ENCODE measurements at regions not wholly inside any gene's neighbourhood (a gene's known extent, or its start where the extent isn't known, plus 50 kb on each side); places are given as distances from the start of the nearest gene placed in this dataset.

DNA sequence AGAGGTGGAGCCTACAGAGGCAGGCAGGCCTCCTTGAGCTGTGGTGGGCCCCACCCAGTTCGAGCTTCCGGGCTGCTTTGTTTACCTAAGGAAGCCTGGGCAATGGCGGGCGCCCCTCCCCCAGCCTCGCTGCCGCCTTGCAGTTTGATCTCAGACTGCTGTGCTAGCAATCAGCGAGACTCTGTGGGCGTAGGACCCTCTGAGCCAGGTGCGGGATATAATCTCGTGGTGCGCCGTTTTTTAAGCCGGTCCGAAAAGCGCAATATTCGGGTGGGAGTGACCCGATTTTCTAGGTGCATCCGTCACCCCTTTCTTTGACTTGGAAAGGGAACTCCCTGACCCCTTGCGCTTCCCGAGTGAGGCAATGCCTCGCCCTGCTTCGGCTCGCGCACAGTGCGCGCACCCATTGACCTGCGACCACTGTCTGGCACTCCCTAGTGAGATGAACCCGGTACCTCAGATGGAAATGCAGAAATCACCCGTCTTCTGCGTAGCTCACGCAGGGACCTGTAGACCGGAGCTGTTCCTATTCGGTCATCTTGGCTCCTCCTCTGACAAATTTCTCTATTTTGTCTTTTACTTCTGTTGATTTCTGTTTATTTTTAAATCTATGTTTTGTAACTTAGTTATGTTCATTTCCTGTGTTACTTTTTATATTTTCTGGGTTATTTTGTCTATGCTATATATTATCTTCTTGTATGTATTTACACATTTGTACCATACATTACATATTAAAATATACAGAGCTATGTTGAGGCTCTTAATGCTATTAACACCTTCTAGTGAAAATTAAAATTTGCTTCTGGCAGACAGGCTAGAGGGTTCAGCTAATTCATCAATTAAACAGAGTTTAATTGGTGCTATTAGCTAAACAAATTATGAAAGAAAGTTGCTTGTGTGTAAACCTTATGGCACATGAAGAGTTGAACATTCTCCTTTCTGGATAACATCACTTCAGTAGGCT is 97.3 kb upstream of the CNTNAP2 start (continued):
- TF ChIP-seq RBBP5 (IDR thresholded peaks at IDR 0.05; ENCODE audit: borderline replicate concordance, insufficient read depth, low read length, poor library complexity, severe bottlenecking): peak; percentile 59
- TF ChIP-seq DPF2 (IDR thresholded peaks at IDR 0.05): 0 out of 2 replicates have a peak, but pooled peaks have one; percentile 32
- TF ChIP-seq TAF7 (tag; IDR thresholded peaks at IDR 0.05): peak; percentile 74
- 0 out of 2 replicates have a peak, but pooled peaks have one; percentile 26 for TF ChIP-seq FOXA1 (IDR thresholded peaks at IDR 0.05; ENCODE audit: borderline replicate concordance)
- peak; percentile 76 for TF ChIP-seq ATF7 (IDR thresholded peaks at IDR 0.05)
- TF ChIP-seq POLR2G (IDR thresholded peaks at IDR 0.05; ENCODE audit: low read depth, low read length): peak; percentile 68
- TF ChIP-seq, protein P1, sequence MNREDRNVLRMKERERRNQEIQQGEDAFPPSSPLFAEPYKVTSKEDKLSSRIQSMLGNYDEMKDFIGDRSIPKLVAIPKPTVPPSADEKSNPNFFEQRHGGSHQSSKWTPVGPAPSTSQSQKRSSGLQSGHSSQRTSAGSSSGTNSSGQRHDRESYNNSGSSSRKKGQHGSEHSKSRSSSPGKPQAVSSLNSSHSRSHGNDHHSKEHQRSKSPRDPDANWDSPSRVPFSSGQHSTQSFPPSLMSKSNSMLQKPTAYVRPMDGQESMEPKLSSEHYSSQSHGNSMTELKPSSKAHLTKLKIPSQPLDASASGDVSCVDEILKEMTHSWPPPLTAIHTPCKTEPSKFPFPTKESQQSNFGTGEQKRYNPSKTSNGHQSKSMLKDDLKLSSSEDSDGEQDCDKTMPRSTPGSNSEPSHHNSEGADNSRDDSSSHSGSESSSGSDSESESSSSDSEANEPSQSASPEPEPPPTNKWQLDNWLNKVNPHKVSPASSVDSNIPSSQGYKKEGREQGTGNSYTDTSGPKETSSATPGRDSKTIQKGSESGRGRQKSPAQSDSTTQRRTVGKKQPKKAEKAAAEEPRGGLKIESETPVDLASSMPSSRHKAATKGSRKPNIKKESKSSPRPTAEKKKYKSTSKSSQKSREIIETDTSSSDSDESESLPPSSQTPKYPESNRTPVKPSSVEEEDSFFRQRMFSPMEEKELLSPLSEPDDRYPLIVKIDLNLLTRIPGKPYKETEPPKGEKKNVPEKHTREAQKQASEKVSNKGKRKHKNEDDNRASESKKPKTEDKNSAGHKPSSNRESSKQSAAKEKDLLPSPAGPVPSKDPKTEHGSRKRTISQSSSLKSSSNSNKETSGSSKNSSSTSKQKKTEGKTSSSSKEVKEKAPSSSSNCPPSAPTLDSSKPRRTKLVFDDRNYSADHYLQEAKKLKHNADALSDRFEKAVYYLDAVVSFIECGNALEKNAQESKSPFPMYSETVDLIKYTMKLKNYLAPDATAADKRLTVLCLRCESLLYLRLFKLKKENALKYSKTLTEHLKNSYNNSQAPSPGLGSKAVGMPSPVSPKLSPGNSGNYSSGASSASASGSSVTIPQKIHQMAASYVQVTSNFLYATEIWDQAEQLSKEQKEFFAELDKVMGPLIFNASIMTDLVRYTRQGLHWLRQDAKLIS (CRISPR knock-in tag; IDR thresholded peaks at IDR 0.05): peak; percentile 77; the same call in 1 of the 2 replicates
- peak; percentile 83; the same call in 1 of the 2 replicates for TF ChIP-seq NFRKB (IDR thresholded peaks at IDR 0.05; ENCODE audit: low read depth)
- TF ChIP-seq EP400 (IDR thresholded peaks at IDR 0.05): peak; percentile 94
- TF ChIP-seq, protein P2, sequence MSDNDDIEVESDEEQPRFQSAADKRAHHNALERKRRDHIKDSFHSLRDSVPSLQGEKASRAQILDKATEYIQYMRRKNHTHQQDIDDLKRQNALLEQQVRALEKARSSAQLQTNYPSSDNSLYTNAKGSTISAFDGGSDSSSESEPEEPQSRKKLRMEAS (CRISPR knock-in tag; IDR thresholded peaks at IDR 0.05): peak; percentile 52; the same call in 1 of the 2 replicates

All from K562 (cell line).